Fibroblast of the aortic adventitia (primary cell): ENCODE measurements at regions not wholly inside any gene's neighbourhood (a gene's known extent, or its start where the extent isn't known, plus 50 kb on each side); places are given as distances from the start of the nearest gene placed in this dataset.
"Not testable (repeated sequence)": the region's sequence is repeated elsewhere in the genome, so short reads cannot be mapped to it uniquely, and the experiment has no call there.

Experiments used
- DNase-seq: peaks from one replicate; pipeline ENCODE4 v3.0.0-alpha.2; 2010; ENCODE audit warnings: low read depth
- H3K4me3 ChIP-seq: 2 replicates; pipeline ENCODE4 v1.5.1; 2011; ENCODE audit warnings: low read depth, mild to moderate bottlenecking, control low read depth, low read length, moderate library complexity
- TF ChIP-seq, protein P1 (sequence below): IDR thresholded peaks from 2 replicates; pipeline ENCODE4 v1.5.1; 2011; ENCODE audit warnings: mild to moderate bottlenecking, low read length, control low read depth, inconsistent platforms; ENCODE audit not compliant: insufficient read depth

DNA sequence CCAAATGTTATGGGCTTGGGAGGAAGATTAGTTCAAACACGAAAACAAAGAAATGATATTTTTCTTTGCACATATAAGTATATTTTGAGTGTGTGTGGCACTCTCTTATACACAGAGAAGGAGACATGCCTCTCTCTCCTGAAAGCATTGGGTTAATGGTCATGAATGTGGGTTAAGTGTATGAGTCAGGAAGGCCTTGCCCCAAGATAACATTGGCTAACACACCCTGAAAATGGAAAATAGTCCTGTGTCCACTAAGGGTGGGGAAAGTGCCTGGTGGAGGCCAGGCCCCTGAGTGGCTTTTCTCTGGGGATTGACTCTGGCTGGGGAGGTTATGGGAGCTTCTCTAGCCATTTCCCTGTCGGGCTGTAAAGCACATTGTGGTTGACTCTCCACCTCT is 332.7 kb upstream of the ONECUT1 start:
- no peak overlapping the region for H3K4me3 ChIP-seq
- TF ChIP-seq, protein P1, sequence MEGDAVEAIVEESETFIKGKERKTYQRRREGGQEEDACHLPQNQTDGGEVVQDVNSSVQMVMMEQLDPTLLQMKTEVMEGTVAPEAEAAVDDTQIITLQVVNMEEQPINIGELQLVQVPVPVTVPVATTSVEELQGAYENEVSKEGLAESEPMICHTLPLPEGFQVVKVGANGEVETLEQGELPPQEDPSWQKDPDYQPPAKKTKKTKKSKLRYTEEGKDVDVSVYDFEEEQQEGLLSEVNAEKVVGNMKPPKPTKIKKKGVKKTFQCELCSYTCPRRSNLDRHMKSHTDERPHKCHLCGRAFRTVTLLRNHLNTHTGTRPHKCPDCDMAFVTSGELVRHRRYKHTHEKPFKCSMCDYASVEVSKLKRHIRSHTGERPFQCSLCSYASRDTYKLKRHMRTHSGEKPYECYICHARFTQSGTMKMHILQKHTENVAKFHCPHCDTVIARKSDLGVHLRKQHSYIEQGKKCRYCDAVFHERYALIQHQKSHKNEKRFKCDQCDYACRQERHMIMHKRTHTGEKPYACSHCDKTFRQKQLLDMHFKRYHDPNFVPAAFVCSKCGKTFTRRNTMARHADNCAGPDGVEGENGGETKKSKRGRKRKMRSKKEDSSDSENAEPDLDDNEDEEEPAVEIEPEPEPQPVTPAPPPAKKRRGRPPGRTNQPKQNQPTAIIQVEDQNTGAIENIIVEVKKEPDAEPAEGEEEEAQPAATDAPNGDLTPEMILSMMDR, result no peak
- DNase-seq, result no peak

- DNase-seq, result not testable (repeated sequence)
Observed at GRCh38 chr15:53116915-53117314, 326.8 kb upstream of the ONECUT1 start.

GRCh38 chr15:53116169-53116568 is 326.0 kb upstream of the ONECUT1 start:
- DNase-seq, result no peak
- H3K4me3 ChIP-seq, result no peak overlapping the region
- TF ChIP-seq, protein P1, result no peak

More at GRCh38 chr15:53116915-53117314, 326.8 kb upstream of the ONECUT1 start:
- not testable (repeated sequence) for H3K4me3 ChIP-seq

- no peak for DNase-seq
- TF ChIP-seq, protein P1, result no peak
- H3K4me3 ChIP-seq, result no peak overlapping the region
Observed at GRCh38 chr15:53115563-53115962, 325.4 kb upstream of the ONECUT1 start.

DNA sequence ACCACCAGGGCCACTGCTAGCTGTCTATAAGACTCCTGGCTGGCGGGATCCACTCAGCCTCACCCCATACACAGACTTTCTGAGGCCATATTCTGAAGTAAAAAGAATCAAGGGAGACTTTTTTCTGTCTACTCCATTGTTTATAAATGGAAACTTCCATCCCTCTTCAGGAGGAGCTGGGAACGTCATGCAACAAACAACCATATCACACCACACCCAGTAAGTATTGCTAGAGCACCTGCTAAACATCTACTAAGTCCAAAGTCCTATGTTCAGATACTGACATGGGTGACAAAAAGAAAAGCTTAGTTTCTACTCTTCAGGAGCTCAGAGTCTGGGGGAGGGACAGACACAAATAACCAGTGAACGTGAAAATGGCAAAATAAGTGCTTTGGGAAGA is 324.8 kb upstream of the ONECUT1 start:
- DNase-seq, result no peak
- H3K4me3 ChIP-seq, result no peak overlapping the region
- TF ChIP-seq, protein P1, result no peak

DNA sequence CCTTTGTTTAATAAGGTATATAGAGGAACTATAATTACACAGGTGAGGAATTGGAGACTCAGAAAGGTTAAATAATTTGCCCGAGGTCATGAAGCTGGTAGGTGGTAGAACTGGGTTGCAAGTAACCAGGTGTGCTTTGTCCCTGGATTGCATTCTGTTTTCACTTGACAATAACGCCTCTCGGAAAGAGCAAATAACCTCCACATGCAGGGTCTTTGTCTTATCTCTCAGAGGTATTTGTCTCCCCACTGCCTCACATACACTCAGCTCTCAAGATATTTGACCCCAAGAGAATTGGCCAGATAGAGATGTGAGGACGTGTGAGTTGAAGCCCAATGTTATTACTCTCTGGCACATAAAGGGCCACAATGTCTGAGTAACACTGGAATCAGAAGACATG is 320.9 kb upstream of the ONECUT1 start:
- H3K4me3 ChIP-seq, result no peak overlapping the region
- TF ChIP-seq, protein P1, result no peak
- no peak for DNase-seq

- no peak for DNase-seq
- TF ChIP-seq, protein P1, result no peak
- no peak overlapping the region for H3K4me3 ChIP-seq
Observed at GRCh38 chr15:53108319-53108718, 318.2 kb upstream of the ONECUT1 start.
